GM18858 (cell line): ENCODE measurements at regions not wholly inside any gene's neighbourhood (a gene's known extent, or its start where the extent isn't known, plus 50 kb on each side); places are given as distances from the start of the nearest gene placed in this dataset.

Source experiments
- ATAC-seq: cut with Tn5 transposase; IDR thresholded peaks from one replicate; pipeline ENCODE4 v1.9.1; 2021; ENCODE audit not compliant: unreplicated experiment

- no peak for ATAC-seq
Observed at GRCh38 chr11:95586155-95586554, 203.4 kb downstream of the FAM76B start.

GRCh38 chr11:95585752-95586077, 203.9 kb downstream of the FAM76B start:
- no peak for ATAC-seq

- ATAC-seq: no peak
Observed at GRCh38 chr11:95585069-95585751, 204.4 kb downstream of the FAM76B start.

- ATAC-seq: peak; percentile 82
Observed at GRCh38 chr11:95584589-95584988, 205.0 kb downstream of the FAM76B start.

GRCh38 chr11:95584180-95584579, 205.4 kb downstream of the FAM76B start:
- ATAC-seq: peak; percentile 25

GRCh38 chr11:95577716-95578460, 211.7 kb downstream of the FAM76B start:
- no peak for ATAC-seq

- ATAC-seq: no peak
Observed at GRCh38 chr11:95576146-95576845, 213.3 kb downstream of the FAM76B start.

GRCh38 chr11:95575517-95575916, 214.1 kb downstream of the FAM76B start:
- ATAC-seq: no peak

GRCh38 chr11:95571718-95572260, 217.8 kb downstream of the FAM76B start:
- no peak for ATAC-seq

- ATAC-seq: no peak
Observed at GRCh38 chr11:95570845-95571244, 218.7 kb downstream of the FAM76B start.

- no peak for ATAC-seq
Observed at GRCh38 chr11:95569207-95569606, 220.4 kb downstream of the FAM76B start.

GRCh38 chr11:95568281-95568680, 221.3 kb downstream of the FAM76B start:
- ATAC-seq: no peak

GRCh38 chr11:95567685-95568084, 221.9 kb downstream of the FAM76B start:
- no peak for ATAC-seq

GRCh38 chr11:95566211-95566610, 223.4 kb downstream of the FAM76B start:
- no peak for ATAC-seq

- no peak for ATAC-seq
Observed at GRCh38 chr11:95565724-95566141, 223.8 kb downstream of the FAM76B start.

- no peak for ATAC-seq
Observed at GRCh38 chr11:95563859-95564258, 225.7 kb downstream of the FAM76B start.

- ATAC-seq: no peak
Observed at GRCh38 chr11:95563173-95563572, 226.4 kb downstream of the FAM76B start.

GRCh38 chr11:95562196-95562921, 227.2 kb downstream of the FAM76B start:
- no peak for ATAC-seq

- ATAC-seq: no peak
Observed at GRCh38 chr11:95559899-95560298, 229.7 kb downstream of the FAM76B start.

GRCh38 chr11:95557376-95557775, 232.2 kb downstream of the FAM76B start:
- ATAC-seq: no peak
